ENCODE measurements at regions not wholly inside any gene's neighbourhood (a gene's known extent, or its start where the extent isn't known, plus 50 kb on each side); places are given as distances from the start of the nearest gene placed in this dataset.

DNA sequence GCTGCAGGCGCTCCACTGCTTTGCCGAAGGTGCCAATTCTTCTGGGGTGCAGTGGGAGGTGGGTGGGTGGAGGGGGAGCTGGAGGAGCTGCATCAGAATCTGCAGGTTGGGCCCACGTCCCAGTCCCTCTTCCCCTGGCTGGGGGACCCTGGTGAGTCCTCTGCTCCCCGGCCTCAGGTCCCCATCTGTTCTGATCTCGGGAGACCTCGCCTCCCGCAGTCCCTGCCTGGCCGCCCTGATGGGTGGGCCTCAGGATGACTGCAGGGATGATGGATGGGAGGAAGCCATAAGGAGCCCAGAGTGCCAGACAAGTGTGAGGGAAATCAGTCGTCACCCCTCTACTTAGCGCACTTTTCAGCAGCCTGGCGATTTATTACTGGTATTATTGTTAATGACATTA, 89.3 kb upstream of the PCBD1 start:
- ATAC-seq, result no peak
- Histone ChIP-seq H3K9me3 (peaks cover 0 to 14% (median 0%) of the 10 kb centered on the region in 11 donors), H3K27me3 (peaks cover 0 to 8% (median 0%) of the 10 kb centered on the region in 7 donors), H3K4me3 (no peak overlapping the region), H3K27ac (no peak overlapping the region), H3K36me3 (no peaks in the 10 kb centered on the region), H3K4me1 (no peaks in the 10 kb centered on the region)
- TF ChIP-seq, protein P1, sequence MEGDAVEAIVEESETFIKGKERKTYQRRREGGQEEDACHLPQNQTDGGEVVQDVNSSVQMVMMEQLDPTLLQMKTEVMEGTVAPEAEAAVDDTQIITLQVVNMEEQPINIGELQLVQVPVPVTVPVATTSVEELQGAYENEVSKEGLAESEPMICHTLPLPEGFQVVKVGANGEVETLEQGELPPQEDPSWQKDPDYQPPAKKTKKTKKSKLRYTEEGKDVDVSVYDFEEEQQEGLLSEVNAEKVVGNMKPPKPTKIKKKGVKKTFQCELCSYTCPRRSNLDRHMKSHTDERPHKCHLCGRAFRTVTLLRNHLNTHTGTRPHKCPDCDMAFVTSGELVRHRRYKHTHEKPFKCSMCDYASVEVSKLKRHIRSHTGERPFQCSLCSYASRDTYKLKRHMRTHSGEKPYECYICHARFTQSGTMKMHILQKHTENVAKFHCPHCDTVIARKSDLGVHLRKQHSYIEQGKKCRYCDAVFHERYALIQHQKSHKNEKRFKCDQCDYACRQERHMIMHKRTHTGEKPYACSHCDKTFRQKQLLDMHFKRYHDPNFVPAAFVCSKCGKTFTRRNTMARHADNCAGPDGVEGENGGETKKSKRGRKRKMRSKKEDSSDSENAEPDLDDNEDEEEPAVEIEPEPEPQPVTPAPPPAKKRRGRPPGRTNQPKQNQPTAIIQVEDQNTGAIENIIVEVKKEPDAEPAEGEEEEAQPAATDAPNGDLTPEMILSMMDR (IDR thresholded peaks at IDR 0.05), result no peak
- no peak for DNase-seq
- 85% methylated on average over 11 of the region's 11 CpGs for WGBS, 2 donors
- intact Hi-C loops (cut with DNase I), result no loop called here

DNA sequence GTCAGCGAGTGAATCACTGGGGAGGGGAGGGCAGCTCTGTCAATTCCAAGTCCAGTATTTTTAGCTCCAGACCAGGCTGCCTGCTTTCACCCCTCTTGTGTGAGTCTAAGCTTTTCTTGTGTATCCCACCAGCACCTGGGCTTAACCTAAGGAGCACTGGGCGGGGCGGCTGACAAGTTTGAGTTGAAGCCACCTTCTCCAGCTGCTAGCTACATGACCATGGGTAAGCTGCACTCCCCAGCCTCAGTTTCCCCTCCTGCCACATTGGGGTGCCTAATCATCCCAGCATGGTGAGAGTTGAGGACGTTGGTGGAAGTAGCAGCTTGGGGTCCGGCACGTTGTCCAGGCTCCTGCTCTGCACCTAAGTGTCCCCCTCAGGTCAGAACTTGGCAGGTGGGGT, 89.8 kb upstream of the PCBD1 start:
- H3K4me3 ChIP-seq, result no peak overlapping the region
- H3K36me3 ChIP-seq, result no peaks in the 10 kb centered on the region
- WGBS, 2 donors, result 87 to 88% methylated on average over 6 of the region's 6 CpGs
- H3K27me3 ChIP-seq, result peaks cover 0 to 8% (median 0%) of the 10 kb centered on the region in 7 donors
- intact Hi-C loops (cut with DNase I), result no loop called here
- TF ChIP-seq, protein P1 (IDR thresholded peaks at IDR 0.05), result no peak
- no peak for ATAC-seq
- H3K4me1 ChIP-seq, result no peaks in the 10 kb centered on the region
- DNase-seq, result no peak
- no peak overlapping the region for H3K27ac ChIP-seq
- H3K9me3 ChIP-seq, result peaks cover 0 to 8% (median 0%) of the 10 kb centered on the region in 11 donors

DNA sequence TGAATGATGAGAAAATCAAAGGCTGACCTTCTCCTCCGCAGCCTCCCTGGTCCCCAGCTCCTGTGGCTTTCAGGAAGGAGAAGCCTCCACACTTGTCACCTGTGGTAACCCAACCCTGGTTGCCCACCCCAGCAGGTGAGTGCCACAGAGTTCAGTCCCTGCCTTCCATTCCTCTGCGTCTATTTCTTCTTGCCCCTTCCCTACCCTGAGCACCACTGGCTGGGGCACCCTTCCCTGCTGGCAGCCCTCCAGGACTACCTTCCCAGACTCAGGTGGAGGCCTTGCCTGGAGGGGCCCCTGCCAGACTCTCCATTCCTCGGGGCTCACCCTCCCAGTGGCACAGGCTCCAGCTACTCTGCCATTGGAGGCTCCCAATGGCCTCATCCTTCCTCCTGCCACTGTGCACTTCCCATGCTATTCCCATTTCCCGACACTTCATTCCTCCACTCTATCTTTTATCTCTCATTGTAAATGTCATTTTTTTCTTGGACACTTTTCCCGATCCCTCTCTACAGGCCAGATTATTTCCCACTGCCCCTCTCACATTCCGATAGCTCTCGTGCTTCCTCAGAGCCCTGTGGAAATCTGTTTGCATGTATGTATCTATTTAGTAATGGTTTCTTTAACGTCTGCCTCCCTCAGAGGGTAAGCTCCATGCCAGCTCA, 90.6 kb upstream of the PCBD1 start:
- Histone ChIP-seq H3K36me3 (no peaks in the 10 kb centered on the region), H3K27ac (no peak overlapping the region), H3K9me3 (peaks cover 0 to 7% (median 0%) of the 10 kb centered on the region in 11 donors), H3K27me3 (peaks cover 0 to 8% (median 0%) of the 10 kb centered on the region in 7 donors), H3K4me3 (no peak overlapping the region), H3K4me1 (no peaks in the 10 kb centered on the region)
- ATAC-seq, result no peak
- 72 to 74% methylated on average over 8 of the region's 8 CpGs for WGBS, 2 donors
- TF ChIP-seq, protein P1 (IDR thresholded peaks at IDR 0.05), result no peak
- intact Hi-C loops (cut with DNase I), result no loop called here
- DNase-seq, result no peak

DNA sequence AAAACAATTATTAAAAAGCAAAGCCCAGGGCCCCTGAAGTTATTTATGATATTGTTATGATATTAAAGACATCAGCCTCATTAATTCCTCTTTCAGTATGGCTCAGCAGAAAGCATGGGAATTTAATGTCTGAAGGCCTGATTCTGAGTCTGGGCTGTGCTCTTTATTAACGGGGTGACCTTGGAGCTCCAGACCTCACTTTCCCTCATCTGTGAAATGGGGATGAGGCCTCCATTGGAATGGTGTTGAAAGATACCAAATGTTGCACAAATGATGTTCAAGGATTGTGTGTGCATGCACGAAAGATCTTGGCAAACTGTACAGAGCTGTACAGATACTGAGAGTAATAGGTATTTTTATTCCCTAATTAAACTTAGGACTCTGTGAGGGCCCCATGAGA, 92.3 kb upstream of the PCBD1 start:
- no peak for ATAC-seq
- Histone ChIP-seq H3K36me3 (no peaks in the 10 kb centered on the region), H3K27me3 (peaks cover 0 to 8% (median 0%) of the 10 kb centered on the region in 7 donors), H3K9me3 (peaks cover 0 to 12% (median 0%) of the 10 kb centered on the region in 11 donors), H3K4me3 (no peak overlapping the region), H3K27ac (no peak overlapping the region), H3K4me1 (no peaks in the 10 kb centered on the region)
- WGBS, 2 donors, result 87 to 94% methylated on average over 2 of the region's 2 CpGs
- TF ChIP-seq, protein P1 (IDR thresholded peaks at IDR 0.05), result no peak
- intact Hi-C loops (cut with DNase I), result no loop called here
- DNase-seq, result no peak

Data from heart right ventricle (tissue), 16 donors.